ENCODE measurements at regions not wholly inside any gene's neighbourhood (a gene's known extent, or its start where the extent isn't known, plus 50 kb on each side); places are given as distances from the start of the nearest gene placed in this dataset.

DNA sequence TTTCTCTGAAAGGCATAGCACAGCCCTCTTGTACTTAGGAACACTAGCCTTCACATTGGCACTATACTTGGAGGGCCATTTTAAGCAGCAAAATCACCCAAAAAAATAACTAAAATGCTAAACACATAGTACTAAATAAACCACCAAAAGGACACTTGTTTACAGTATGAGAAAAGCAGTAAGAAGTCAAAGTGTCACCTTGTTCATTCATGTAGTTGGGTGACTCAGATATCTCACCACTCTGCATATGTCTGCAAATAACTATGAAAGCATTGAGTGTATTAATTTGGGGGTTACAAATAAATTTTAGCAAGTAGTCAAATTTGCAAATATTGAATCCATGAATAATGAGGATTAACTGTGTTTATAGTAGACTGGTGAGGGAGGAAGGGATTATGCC, 107.6 kb downstream of the ELAPOR2 start:
- Mint-ChIP-seq H3K27ac (no peak overlapping the region), H3K4me1 (no peaks in the 10 kb centered on the region)
- intact Hi-C loops (cut with micrococcal nuclease) = no loop called here

DNA sequence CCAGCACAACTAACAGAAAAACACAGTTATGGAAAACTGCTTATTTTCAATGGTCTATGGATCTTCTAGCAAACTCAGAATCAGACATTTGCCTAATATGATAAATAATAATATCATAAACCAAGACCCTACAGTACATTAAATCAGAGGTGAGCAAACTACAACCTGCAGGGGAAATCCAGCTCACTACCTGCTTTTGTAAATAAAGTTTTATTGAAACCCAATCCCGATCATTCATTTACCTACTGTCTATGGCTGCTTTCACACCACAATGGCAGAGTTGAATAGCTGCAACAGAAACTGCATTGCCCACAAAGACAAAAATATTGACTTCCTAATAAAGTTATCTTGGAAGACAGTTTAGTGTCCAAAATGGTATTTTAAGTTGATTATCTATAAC, 108.5 kb downstream of the ELAPOR2 start:
- no peaks in the 10 kb centered on the region for H3K36me3 Mint-ChIP-seq
- H3K4me1 Mint-ChIP-seq = no peaks in the 10 kb centered on the region
- H3K27me3 ChIP-seq (ENCODE audit: control insufficient read depth in 2 of 2, insufficient read depth in 2 of 2, low read length in 2 of 2) = no peaks in the 10 kb centered on the region
- no CpG with 5 or more reads among the region's 1 CpG for WGBS (ENCODE audit: insufficient coverage)
- intact Hi-C loops (cut with micrococcal nuclease) = no loop called here
- no peaks in the 10 kb centered on the region for H3K9me3 Mint-ChIP-seq
- TF ChIP-seq, protein P1, sequence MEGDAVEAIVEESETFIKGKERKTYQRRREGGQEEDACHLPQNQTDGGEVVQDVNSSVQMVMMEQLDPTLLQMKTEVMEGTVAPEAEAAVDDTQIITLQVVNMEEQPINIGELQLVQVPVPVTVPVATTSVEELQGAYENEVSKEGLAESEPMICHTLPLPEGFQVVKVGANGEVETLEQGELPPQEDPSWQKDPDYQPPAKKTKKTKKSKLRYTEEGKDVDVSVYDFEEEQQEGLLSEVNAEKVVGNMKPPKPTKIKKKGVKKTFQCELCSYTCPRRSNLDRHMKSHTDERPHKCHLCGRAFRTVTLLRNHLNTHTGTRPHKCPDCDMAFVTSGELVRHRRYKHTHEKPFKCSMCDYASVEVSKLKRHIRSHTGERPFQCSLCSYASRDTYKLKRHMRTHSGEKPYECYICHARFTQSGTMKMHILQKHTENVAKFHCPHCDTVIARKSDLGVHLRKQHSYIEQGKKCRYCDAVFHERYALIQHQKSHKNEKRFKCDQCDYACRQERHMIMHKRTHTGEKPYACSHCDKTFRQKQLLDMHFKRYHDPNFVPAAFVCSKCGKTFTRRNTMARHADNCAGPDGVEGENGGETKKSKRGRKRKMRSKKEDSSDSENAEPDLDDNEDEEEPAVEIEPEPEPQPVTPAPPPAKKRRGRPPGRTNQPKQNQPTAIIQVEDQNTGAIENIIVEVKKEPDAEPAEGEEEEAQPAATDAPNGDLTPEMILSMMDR (IDR thresholded peaks at IDR 0.05) = no peak
- H3K4me2 ChIP-seq (replicated peaks; ENCODE audit: extremely low read depth, low read length, poor library complexity, severe bottlenecking) = no peak overlapping the region
- no peaks in the 10 kb centered on the region for H3K79me2 ChIP-seq (ENCODE audit: insufficient read depth, low read length)
- H3K4me3 ChIP-seq (replicated peaks in 1 of 3; ENCODE audit: low read depth in 2 of 3, low read length in 3 of 3) = no peak overlapping the region
- peaks cover 0 to 2% (median 0%) of the 10 kb centered on the region in 3 donors for H3K27me3 Mint-ChIP-seq (ENCODE audit: low read depth in 3 of 3)
- DNase-seq = no peak
- H4K20me1 ChIP-seq (ENCODE audit: insufficient read depth, low read length) = no peaks in the 10 kb centered on the region
- no peak overlapping the region for H3K27ac ChIP-seq (ENCODE audit: low read depth in 1 of 2, low read length in 2 of 2)
- no peaks in the 10 kb centered on the region for H3K36me3 ChIP-seq (replicated peaks in 1 of 2; ENCODE audit: control insufficient read depth in 1 of 2, insufficient read depth in 2 of 2, low read length in 2 of 2)
- no peaks in the 10 kb centered on the region for H3K4me1 ChIP-seq (ENCODE audit: control insufficient read depth in 1 of 2, insufficient read depth in 2 of 2, low read length in 2 of 2)
- no peak overlapping the region for H2AFZ ChIP-seq (ENCODE audit: insufficient read depth, low read depth, low read length, poor library complexity, severe bottlenecking)
- no peak overlapping the region for H3K27ac Mint-ChIP-seq
- no peak overlapping the region for H3K4me3 Mint-ChIP-seq
- no peaks in the 10 kb centered on the region for H3K9me3 ChIP-seq (replicated peaks in 1 of 2; ENCODE audit: control insufficient read depth in 1 of 2, insufficient read depth in 1 of 2, low read length in 2 of 2)
- no peak overlapping the region for H3K9ac ChIP-seq (ENCODE audit: insufficient read depth, low read length, poor library complexity, severe bottlenecking)

More for the DNA sequence above, 107.6 kb downstream of the ELAPOR2 start:
- Histone ChIP-seq H3K9ac (ENCODE audit: insufficient read depth, low read length, poor library complexity, severe bottlenecking) (no peak overlapping the region), H3K9me3 (replicated peaks in 1 of 2; ENCODE audit: control insufficient read depth in 1 of 2, insufficient read depth in 1 of 2, low read length in 2 of 2) (no peaks in the 10 kb centered on the region), H3K4me1 (ENCODE audit: control insufficient read depth in 1 of 2, insufficient read depth in 2 of 2, low read length in 2 of 2) (no peaks in the 10 kb centered on the region), H3K79me2 (ENCODE audit: insufficient read depth, low read length) (no peaks in the 10 kb centered on the region), H3K36me3 (replicated peaks in 1 of 2; ENCODE audit: control insufficient read depth in 1 of 2, insufficient read depth in 2 of 2, low read length in 2 of 2) (no peaks in the 10 kb centered on the region), H3K4me3 (replicated peaks in 1 of 3; ENCODE audit: low read depth in 2 of 3, low read length in 3 of 3) (no peak overlapping the region), H4K20me1 (ENCODE audit: insufficient read depth, low read length) (no peaks in the 10 kb centered on the region), H3K27me3 (ENCODE audit: control insufficient read depth in 2 of 2, insufficient read depth in 2 of 2, low read length in 2 of 2) (no peaks in the 10 kb centered on the region), H2AFZ (ENCODE audit: insufficient read depth, low read depth, low read length, poor library complexity, severe bottlenecking) (no peak overlapping the region), H3K27ac (ENCODE audit: low read depth in 1 of 2, low read length in 2 of 2) (no peak overlapping the region), H3K4me2 (replicated peaks; ENCODE audit: extremely low read depth, low read length, poor library complexity, severe bottlenecking) (no peak overlapping the region)
- peaks cover 0 to 1% (median 0%) of the 10 kb centered on the region in 7 donors for H3K9me3 Mint-ChIP-seq
- DNase-seq = no peak
- no peak overlapping the region for H3K4me3 Mint-ChIP-seq
- H3K36me3 Mint-ChIP-seq = no peaks in the 10 kb centered on the region
- peaks cover 0 to 2% (median 0%) of the 10 kb centered on the region in 3 donors for H3K27me3 Mint-ChIP-seq (ENCODE audit: low read depth in 3 of 3)
- TF ChIP-seq, protein P1 (IDR thresholded peaks at IDR 0.05) = no peak

Measured in CD14-positive monocyte (primary cell).